CD4-positive, alpha-beta memory T cell (primary cell): ENCODE measurements at regions not wholly inside any gene's neighbourhood (a gene's known extent, or its start where the extent isn't known, plus 50 kb on each side); places are given as distances from the start of the nearest gene placed in this dataset.

Experiments
- CTCF ChIA-PET: fragments of 350-600 bp; sonication (Branson Sonifier 250); formaldehyde crosslinking; loops from one replicate; lab custom pipeline; 2021; ENCODE audit warnings: inconsistent platforms; ENCODE audit not compliant: partially characterized antibody; lab: Charles Lee
- POLR2A ChIA-PET: fragments of 350-600 bp; sonication (Branson Sonifier 250); formaldehyde crosslinking; loops from one replicate; lab custom pipeline; 2021; ENCODE audit not compliant: partially characterized antibody; lab: Charles Lee
- DNase-seq, 5 donors: peaks; one replicate each; pipeline versions ENCODE4 v3.0.0 to v3.0.0-alpha.2; 2020 to 2022; ENCODE audit warnings: mixed read lengths in 1 of 5
- H3K27ac ChIP-seq: one replicate; pipeline ENCODE4 v1.7.0; 2013; ENCODE audit warnings: low read depth, low read length
- H3K27me3 ChIP-seq: 2 replicates; pipeline ENCODE4 v1.7.0; 2013; ENCODE audit warnings: mild to moderate bottlenecking, low read length, moderate library complexity; ENCODE audit not compliant: insufficient read depth
- H3K36me3 ChIP-seq: 2 replicates; pipeline ENCODE4 v1.7.0; 2013; ENCODE audit warnings: mild to moderate bottlenecking, low read length, moderate library complexity; ENCODE audit not compliant: insufficient read depth
- H3K4me1 ChIP-seq: 2 replicates; pipeline ENCODE4 v1.7.0; 2013; ENCODE audit warnings: mild to moderate bottlenecking, low read length, moderate library complexity; ENCODE audit not compliant: insufficient read depth
- H3K4me3 ChIP-seq, 2 donors: one replicate each; pipeline ENCODE4 v1.7.0; 2013; ENCODE audit warnings: low read length in 2 of 2, mild to moderate bottlenecking in 1 of 2
- H3K9me3 ChIP-seq, 2 donors: one replicate each; pipeline ENCODE4 v1.7.0; 2013; ENCODE audit warnings: low read length in 2 of 2, control low read depth in 1 of 2; ENCODE audit not compliant: control insufficient read depth in 1 of 2
- H3K27ac Mint-ChIP-seq, 7 donors: one replicate each; pipeline ENCODE4 v1.8.0; 2020 to 2021; ENCODE audit warnings: mixed read lengths in 7 of 7, mild to moderate bottlenecking in 6 of 7, inconsistent platforms in 3 of 7, moderate library complexity in 3 of 7
- H3K27me3 Mint-ChIP-seq, 2 donors: one replicate each; pipeline ENCODE4 v1.8.0; 2020 to 2021; ENCODE audit warnings: mixed read lengths in 2 of 2
- H3K36me3 Mint-ChIP-seq, 2 donors: one replicate each; pipeline ENCODE4 v1.8.0; 2020 to 2021; ENCODE audit warnings: mixed read lengths in 2 of 2, inconsistent platforms in 1 of 2, mild to moderate bottlenecking in 1 of 2
- H3K4me1 Mint-ChIP-seq, 4 donors: one replicate each; pipeline ENCODE4 v1.8.0; 2020 to 2021; ENCODE audit warnings: mixed read lengths in 4 of 4, mild to moderate bottlenecking in 1 of 4
- H3K4me3 Mint-ChIP-seq, 8 donors: one replicate each; pipeline ENCODE4 v1.8.0; 2020 to 2021; ENCODE audit warnings: mixed read lengths in 8 of 8, mild to moderate bottlenecking in 7 of 8, moderate library complexity in 6 of 8, inconsistent platforms in 3 of 8
- H3K9me3 Mint-ChIP-seq, 8 donors: one replicate each; pipeline ENCODE4 v1.8.0; 2020 to 2021; ENCODE audit warnings: mixed read lengths in 8 of 8, mild to moderate bottlenecking in 5 of 8, inconsistent platforms in 3 of 8, moderate library complexity in 1 of 8
- intact Hi-C: fragments of 100-400 bp; cut with micrococcal nuclease; formaldehyde crosslinking; loops from one replicate; pipeline ENCODE4 v1.15.1; 2023

DNA sequence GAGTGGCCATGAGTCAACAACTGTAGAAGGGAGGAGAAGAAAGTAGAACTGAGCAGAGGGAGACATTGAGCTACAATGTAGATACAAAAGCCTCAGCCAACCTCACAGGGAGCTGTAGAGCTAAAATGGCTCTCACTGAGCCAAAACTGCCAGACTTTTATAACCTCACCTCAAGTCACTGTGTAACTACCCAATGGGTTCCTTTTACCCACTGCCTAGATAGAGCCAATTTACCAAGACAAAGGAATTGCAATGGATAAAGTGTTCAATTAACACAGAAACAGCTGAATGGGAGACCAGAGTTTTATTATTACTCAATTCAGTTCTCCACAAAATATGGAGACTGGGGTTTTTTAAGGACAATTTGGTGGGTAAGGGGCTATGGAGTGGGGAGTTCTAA is 938.9 kb upstream of the GRIA3 start:
- ChIA-PET POLR2A (no interaction called here), CTCF (no interaction called here)
- H3K27ac Mint-ChIP-seq = no peak overlapping the region
- H3K27me3 ChIP-seq = no peaks in the 10 kb centered on the region
- H3K9me3 Mint-ChIP-seq = peaks cover 0 to 4% (median 0%) of the 10 kb centered on the region in 8 donors
- intact Hi-C loops = no loop called here
- H3K4me3 ChIP-seq = no peak overlapping the region
- H3K9me3 ChIP-seq = no peaks in the 10 kb centered on the region
- H3K36me3 ChIP-seq = no peaks in the 10 kb centered on the region
- no peaks in the 10 kb centered on the region for H3K4me1 ChIP-seq
- H3K4me1 Mint-ChIP-seq = no peaks in the 10 kb centered on the region
- H3K27me3 Mint-ChIP-seq = no peaks in the 10 kb centered on the region
- H3K36me3 Mint-ChIP-seq = no peaks in the 10 kb centered on the region
- no peak overlapping the region for H3K4me3 Mint-ChIP-seq
- no peak overlapping the region for H3K27ac ChIP-seq
- DNase-seq = no peak

DNA sequence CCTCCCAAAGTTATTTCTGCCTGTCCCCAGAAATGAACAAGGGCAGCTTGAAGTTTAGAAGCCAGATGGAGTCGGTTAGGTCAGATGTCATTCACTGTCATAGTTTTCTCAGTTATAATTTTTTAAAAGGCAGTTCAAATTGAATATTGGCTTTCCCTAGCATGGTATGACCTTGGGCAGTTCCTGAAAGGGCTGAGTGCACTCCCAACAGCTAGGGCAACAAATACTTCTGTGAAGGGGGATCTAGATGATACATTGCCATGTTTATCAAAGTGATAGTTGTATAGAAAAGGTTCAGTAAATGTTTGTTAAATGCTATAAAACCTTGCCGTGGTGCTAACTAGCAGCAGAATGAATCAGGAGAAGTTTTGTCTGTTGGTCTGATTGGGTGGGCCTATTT is 938.1 kb upstream of the GRIA3 start:
- Mint-ChIP-seq H3K4me3 (no peak overlapping the region), H3K36me3 (no peaks in the 10 kb centered on the region), H3K27me3 (no peaks in the 10 kb centered on the region), H3K4me1 (no peaks in the 10 kb centered on the region), H3K27ac (no peak overlapping the region), H3K9me3 (peaks cover 0 to 3% (median 0%) of the 10 kb centered on the region in 8 donors)
- H3K27me3 ChIP-seq = no peaks in the 10 kb centered on the region
- DNase-seq = no peak
- intact Hi-C loops = no loop called here
- CTCF ChIA-PET = no interaction called here
- H3K27ac ChIP-seq = no peak overlapping the region
- no peaks in the 10 kb centered on the region for H3K4me1 ChIP-seq
- H3K36me3 ChIP-seq = no peaks in the 10 kb centered on the region
- POLR2A ChIA-PET = no interaction called here
- no peak overlapping the region for H3K4me3 ChIP-seq
- H3K9me3 ChIP-seq = no peaks in the 10 kb centered on the region

DNA sequence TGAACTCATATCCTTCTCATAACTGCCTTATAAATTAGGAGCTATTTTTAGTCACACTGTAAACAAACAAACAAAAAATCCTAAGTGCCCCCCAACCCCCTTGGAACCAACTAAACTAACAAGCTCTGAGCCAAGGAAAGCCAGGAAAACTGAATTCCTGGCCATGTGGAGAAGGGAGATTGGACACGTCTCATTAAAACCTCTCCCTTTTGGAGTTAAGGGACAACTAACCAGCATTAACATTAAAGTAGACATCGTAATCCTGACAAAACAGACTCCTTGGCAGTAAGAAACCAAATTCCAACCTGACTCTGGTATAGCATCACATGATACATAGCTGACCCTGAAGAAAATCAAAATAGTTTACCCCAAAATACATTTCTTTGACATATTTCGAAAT is 937.1 kb upstream of the GRIA3 start:
- H3K4me3 Mint-ChIP-seq = no peak overlapping the region
- no peaks in the 10 kb centered on the region for H3K36me3 Mint-ChIP-seq
- DNase-seq = no peak
- intact Hi-C loops = no loop called here
- Histone ChIP-seq H3K27me3 (no peaks in the 10 kb centered on the region), H3K27ac (no peak overlapping the region), H3K4me3 (no peak overlapping the region), H3K4me1 (no peaks in the 10 kb centered on the region), H3K36me3 (no peaks in the 10 kb centered on the region), H3K9me3 (no peaks in the 10 kb centered on the region)
- CTCF ChIA-PET = no interaction called here
- H3K9me3 Mint-ChIP-seq = no peaks in the 10 kb centered on the region
- H3K27ac Mint-ChIP-seq = no peak overlapping the region
- no peaks in the 10 kb centered on the region for H3K4me1 Mint-ChIP-seq
- no peaks in the 10 kb centered on the region for H3K27me3 Mint-ChIP-seq
- POLR2A ChIA-PET = no interaction called here

DNA sequence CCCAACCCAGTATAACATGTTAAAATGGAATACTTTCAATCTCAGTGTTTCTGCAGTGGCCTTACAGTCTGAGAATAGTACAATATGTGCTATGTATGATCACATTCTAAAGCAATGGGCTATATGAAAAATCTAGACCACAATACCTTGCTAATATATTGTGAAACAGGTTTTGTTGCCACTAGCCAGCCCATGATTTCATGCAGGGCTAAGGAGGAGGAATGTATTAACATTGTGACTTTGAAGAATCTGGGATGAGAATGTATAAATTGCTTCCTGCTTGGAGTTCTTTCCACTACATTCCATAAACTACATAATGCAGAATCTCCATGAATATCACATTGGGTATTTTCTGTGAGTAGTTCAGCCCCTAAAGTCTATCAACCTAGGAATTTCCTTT is 935.4 kb upstream of the GRIA3 start:
- H3K27ac Mint-ChIP-seq = no peak overlapping the region
- H3K4me3 Mint-ChIP-seq = no peak overlapping the region
- intact Hi-C loops = no loop called here
- H3K27ac ChIP-seq = no peak overlapping the region
- no peaks in the 10 kb centered on the region for H3K36me3 ChIP-seq
- ChIA-PET POLR2A (no interaction called here), CTCF (no interaction called here)
- H3K27me3 ChIP-seq = no peaks in the 10 kb centered on the region
- no peaks in the 10 kb centered on the region for H3K4me1 ChIP-seq
- H3K9me3 Mint-ChIP-seq = peaks cover 0 to under 1% (median 0%) of the 10 kb centered on the region in 8 donors
- H3K4me3 ChIP-seq = no peak overlapping the region
- no peaks in the 10 kb centered on the region for H3K9me3 ChIP-seq
- H3K4me1 Mint-ChIP-seq = no peaks in the 10 kb centered on the region
- no peaks in the 10 kb centered on the region for H3K36me3 Mint-ChIP-seq
- no peak for DNase-seq
- H3K27me3 Mint-ChIP-seq = no peaks in the 10 kb centered on the region

DNA sequence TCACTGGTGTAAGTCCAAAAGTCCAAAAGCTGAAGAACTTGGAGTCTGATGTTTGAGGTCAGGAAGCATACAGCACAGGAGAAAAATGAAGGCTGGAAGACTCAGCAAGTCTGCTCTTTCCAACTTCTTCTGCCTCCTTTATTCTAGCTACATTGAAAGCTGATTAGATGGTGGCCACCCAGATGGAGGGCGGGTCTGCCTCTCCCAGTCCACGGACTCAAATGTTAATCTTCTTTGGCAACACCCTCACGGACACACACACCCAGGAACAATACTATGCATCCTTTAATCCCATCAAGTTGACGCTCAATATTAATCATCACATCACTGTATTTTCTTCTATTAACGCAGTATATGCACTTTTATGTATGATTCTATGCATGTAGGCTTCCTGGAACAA is 931.6 kb upstream of the GRIA3 start:
- no peak overlapping the region for H3K4me3 ChIP-seq
- H3K36me3 ChIP-seq = no peaks in the 10 kb centered on the region
- no peak for DNase-seq
- CTCF ChIA-PET = no interaction called here
- no peaks in the 10 kb centered on the region for H3K4me1 Mint-ChIP-seq
- no peak overlapping the region for H3K4me3 Mint-ChIP-seq
- H3K27me3 ChIP-seq = no peaks in the 10 kb centered on the region
- H3K9me3 Mint-ChIP-seq = peaks cover 0 to 3% (median 0%) of the 10 kb centered on the region in 8 donors
- H3K9me3 ChIP-seq = no peaks in the 10 kb centered on the region
- no peak overlapping the region for H3K27ac ChIP-seq
- H3K27ac Mint-ChIP-seq = no peak overlapping the region
- intact Hi-C loops = no loop called here
- H3K4me1 ChIP-seq = no peaks in the 10 kb centered on the region
- H3K27me3 Mint-ChIP-seq = no peaks in the 10 kb centered on the region
- H3K36me3 Mint-ChIP-seq = no peaks in the 10 kb centered on the region
- POLR2A ChIA-PET = no interaction called here

DNA sequence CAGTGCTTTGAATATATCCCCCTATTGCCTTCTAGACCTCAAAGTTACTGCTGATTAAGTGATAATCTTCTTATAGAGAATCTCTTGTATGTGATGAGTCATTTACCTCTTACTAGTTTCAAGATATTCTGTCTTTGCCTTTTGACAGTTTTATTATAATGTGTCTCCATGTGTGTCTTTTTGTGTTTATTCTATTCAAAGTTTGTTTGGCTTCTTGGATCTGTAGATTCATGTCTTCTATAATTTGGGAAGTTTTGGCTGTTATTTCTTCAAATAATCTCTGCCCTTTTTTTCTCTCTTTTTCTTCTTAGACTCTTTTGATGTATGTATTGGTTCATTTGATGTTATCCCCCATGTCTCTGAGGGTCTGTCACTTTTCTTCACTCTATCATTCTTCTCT is 915.7 kb upstream of the GRIA3 start:
- Mint-ChIP-seq H3K36me3 (no peaks in the 10 kb centered on the region), H3K27me3 (peaks cover 0 to 1% of the 10 kb centered on the region in 2 donors), H3K4me3 (no peak overlapping the region), H3K27ac (no peak overlapping the region), H3K9me3 (peaks cover 0 to 5% (median 2%) of the 10 kb centered on the region in 8 donors), H3K4me1 (no peaks in the 10 kb centered on the region)
- Histone ChIP-seq H3K27ac (no peak overlapping the region), H3K9me3 (no peaks in the 10 kb centered on the region), H3K27me3 (no peaks in the 10 kb centered on the region), H3K4me3 (no peak overlapping the region), H3K4me1 (no peaks in the 10 kb centered on the region), H3K36me3 (no peaks in the 10 kb centered on the region)
- ChIA-PET CTCF (no interaction called here), POLR2A (no interaction called here)
- intact Hi-C loops = no loop called here
- DNase-seq = no peak

DNA sequence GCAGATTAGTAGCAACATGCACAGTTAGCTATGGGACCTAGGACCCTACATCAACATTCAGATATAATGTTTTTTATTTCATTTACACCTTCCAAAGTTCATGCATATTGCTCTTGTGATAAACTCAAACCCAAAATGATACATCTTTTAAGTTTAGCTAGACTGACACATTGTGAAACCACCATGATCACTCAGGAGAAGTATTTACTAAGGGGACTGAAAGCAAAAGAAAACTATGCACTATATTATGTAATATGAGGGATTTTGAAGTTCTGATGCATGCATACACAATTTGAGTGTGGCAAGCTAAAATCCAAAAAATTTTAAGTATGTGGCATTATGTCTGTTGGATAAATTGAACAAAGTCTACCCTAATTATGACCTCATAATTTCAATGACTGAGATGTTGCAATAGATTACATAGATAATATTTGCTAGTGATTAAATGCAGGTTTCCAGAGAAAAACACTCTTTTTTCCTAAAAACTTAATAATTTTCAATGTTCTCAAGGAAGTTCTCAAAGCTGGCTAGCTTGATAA is 914.8 kb upstream of the GRIA3 start:
- Histone ChIP-seq H3K27ac (no peak overlapping the region), H3K4me1 (no peaks in the 10 kb centered on the region), H3K27me3 (no peaks in the 10 kb centered on the region), H3K36me3 (no peaks in the 10 kb centered on the region), H3K4me3 (no peak overlapping the region), H3K9me3 (no peaks in the 10 kb centered on the region)
- H3K36me3 Mint-ChIP-seq = no peaks in the 10 kb centered on the region
- intact Hi-C loops = no loop called here
- H3K27me3 Mint-ChIP-seq = peaks cover 0 to 1% of the 10 kb centered on the region in 2 donors
- ChIA-PET CTCF (no interaction called here), POLR2A (no interaction called here)
- H3K4me3 Mint-ChIP-seq = no peak overlapping the region
- H3K27ac Mint-ChIP-seq = no peak overlapping the region
- no peak for DNase-seq
- H3K9me3 Mint-ChIP-seq = peaks cover 0 to 4% (median 2%) of the 10 kb centered on the region in 8 donors
- H3K4me1 Mint-ChIP-seq = no peaks in the 10 kb centered on the region
